PC-3 (cell line): ENCODE measurements at regions not wholly inside any gene's neighbourhood (a gene's known extent, or its start where the extent isn't known, plus 50 kb on each side); places are given as distances from the start of the nearest gene placed in this dataset.

Source experiments
- CTCF ChIP-seq: fragments of 300-600 bp; sonication (generic); conservative IDR thresholded peaks from 2 replicates; pipeline ENCODE4 v1.5.1; 2017; ENCODE audit warnings: antibody characterized with exemption, low read depth, mild to moderate bottlenecking, low read length
- EZH2 ChIP-seq: fragments of 300-600 bp; sonication (generic); IDR thresholded peaks from one replicate; pipeline ENCODE4 v1.6.1; 2017; ENCODE audit warnings: antibody characterized with exemption, mild to moderate bottlenecking, low read length; ENCODE audit not compliant: unreplicated experiment
- EZH2phosphoT487 ChIP-seq: fragments of 300-600 bp; sonication (generic); IDR thresholded peaks from 2 replicates; pipeline ENCODE4 v1.6.1; 2018; ENCODE audit warnings: mild to moderate bottlenecking, antibody characterized with exemption, low read length, borderline replicate concordance

GRCh38 chr10:80814147-80814652 is 276.5 kb downstream of the SH2D4B start:
- TF ChIP-seq CTCF (no peak), EZH2phosphoT487 (no peak), EZH2 (no peak)
